Upper lobe of left lung (tissue), 4 donors: ENCODE measurements at regions not wholly inside any gene's neighbourhood (a gene's known extent, or its start where the extent isn't known, plus 50 kb on each side); places are given as distances from the start of the nearest gene placed in this dataset.

ENCODE experiments used
- EP300 ChIP-seq, 4 donors: sonication (generic); formaldehyde crosslinking; IDR thresholded peaks; one replicate each; pipeline ENCODE4 v1.5.1; 2017; ENCODE audit warnings: antibody characterized with exemption in 4 of 4, control low read depth in 2 of 4
- POLR2A ChIP-seq, 4 donors: fragments of 450-650 bp; IDR thresholded peaks; one replicate each; pipeline ENCODE4 v1.5.1; 2016 to 2017; ENCODE audit warnings: antibody characterized with exemption in 4 of 4, mild to moderate bottlenecking in 2 of 4
- POLR2AphosphoS5 ChIP-seq, 2 donors: sonication (generic); formaldehyde crosslinking; IDR thresholded peaks; one replicate each; pipeline ENCODE4 v1.5.1; 2017; ENCODE audit warnings: antibody characterized with exemption in 2 of 2
- TF ChIP-seq, protein P1 (sequence below), 6 experiments: fragments of 450-650 bp in 4 of 6; fragments of 200-600 bp in 2 of 6; sonication (generic) in 2 of 6; IDR thresholded peaks; one replicate each; pipeline ENCODE4 v1.5.1; 2016 to 2019; ENCODE audit warnings: antibody characterized with exemption in 6 of 6

DNA sequence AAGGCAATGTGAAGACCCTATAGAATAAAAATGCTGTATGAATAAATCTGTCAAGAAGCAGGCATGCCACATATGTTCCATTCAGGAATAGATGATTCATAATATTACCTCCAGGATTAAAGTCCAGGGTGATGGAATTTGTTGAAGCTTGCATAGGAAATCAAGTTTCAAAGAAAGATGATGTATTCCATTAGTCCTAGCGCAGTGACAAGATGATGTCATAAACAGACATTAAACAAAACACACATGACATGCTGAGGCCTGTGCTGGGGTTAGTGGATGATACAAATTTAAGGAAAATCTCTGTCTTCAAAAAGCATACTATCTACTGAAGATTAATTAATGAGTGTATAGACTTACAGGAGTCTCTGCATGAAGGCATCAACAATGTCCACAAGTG, 1025.2 kb downstream of the CDH11 start:
- TF ChIP-seq POLR2AphosphoS5 (IDR thresholded peaks at IDR 0.05), result no peak
- TF ChIP-seq, protein P1, sequence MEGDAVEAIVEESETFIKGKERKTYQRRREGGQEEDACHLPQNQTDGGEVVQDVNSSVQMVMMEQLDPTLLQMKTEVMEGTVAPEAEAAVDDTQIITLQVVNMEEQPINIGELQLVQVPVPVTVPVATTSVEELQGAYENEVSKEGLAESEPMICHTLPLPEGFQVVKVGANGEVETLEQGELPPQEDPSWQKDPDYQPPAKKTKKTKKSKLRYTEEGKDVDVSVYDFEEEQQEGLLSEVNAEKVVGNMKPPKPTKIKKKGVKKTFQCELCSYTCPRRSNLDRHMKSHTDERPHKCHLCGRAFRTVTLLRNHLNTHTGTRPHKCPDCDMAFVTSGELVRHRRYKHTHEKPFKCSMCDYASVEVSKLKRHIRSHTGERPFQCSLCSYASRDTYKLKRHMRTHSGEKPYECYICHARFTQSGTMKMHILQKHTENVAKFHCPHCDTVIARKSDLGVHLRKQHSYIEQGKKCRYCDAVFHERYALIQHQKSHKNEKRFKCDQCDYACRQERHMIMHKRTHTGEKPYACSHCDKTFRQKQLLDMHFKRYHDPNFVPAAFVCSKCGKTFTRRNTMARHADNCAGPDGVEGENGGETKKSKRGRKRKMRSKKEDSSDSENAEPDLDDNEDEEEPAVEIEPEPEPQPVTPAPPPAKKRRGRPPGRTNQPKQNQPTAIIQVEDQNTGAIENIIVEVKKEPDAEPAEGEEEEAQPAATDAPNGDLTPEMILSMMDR (IDR thresholded peaks at IDR 0.05), result no peak
- TF ChIP-seq POLR2A (IDR thresholded peaks at IDR 0.05), result no peak
- no peak for TF ChIP-seq EP300 (IDR thresholded peaks at IDR 0.05)
